H1 (cell line): ENCODE measurements at regions not wholly inside any gene's neighbourhood (a gene's known extent, or its start where the extent isn't known, plus 50 kb on each side); places are given as distances from the start of the nearest gene placed in this dataset.

ENCODE experiments used
- CTCF ChIA-PET: fragments of 300-600 bp; sonication (Branson Sonifier 250); formaldehyde crosslinking; loops from one replicate; lab custom pipeline; 2021; ENCODE audit not compliant: partially characterized antibody; lab: Charles Lee
- POLR2A ChIA-PET: fragments of 300-600 bp; sonication (Branson Sonifier 250); formaldehyde crosslinking; loops from one replicate; lab custom pipeline; 2021; ENCODE audit warnings: inconsistent platforms; ENCODE audit not compliant: partially characterized antibody; lab: Charles Lee
- DNase-seq, 2 experiments: peaks; one replicate each; pipeline versions ENCODE4 v3.0.0 to v3.0.0-alpha.2; 2010 to 2022; ENCODE audit warnings: low spot score in 2 of 2, low read depth in 1 of 2, mixed read lengths in 1 of 2
- FAIRE-seq: peaks from 2 replicates; lab custom pipeline; 2011; peaks lifted over from hg19 to GRCh38; lab: Jason Lieb, UNC
- H2AFZ ChIP-seq: 2 replicates; pipeline ENCODE4 v1.8.1; 2012; ENCODE audit warnings: low read length, inconsistent platforms
- H2AK5ac ChIP-seq: 2 replicates; pipeline ENCODE4 v1.6.1; 2013; ENCODE audit warnings: low read depth, low read length
- H2BK120ac ChIP-seq: replicated peaks from 2 replicates; pipeline ENCODE3; 2013; ENCODE audit warnings: low read depth, low read length, inconsistent platforms
- H2BK12ac ChIP-seq: 2 replicates; pipeline ENCODE4 v1.6.1; 2013; ENCODE audit warnings: low read depth, low read length
- H2BK15ac ChIP-seq: 2 replicates; pipeline ENCODE4 v1.6.1; 2013; ENCODE audit warnings: low read length
- H2BK20ac ChIP-seq: 2 replicates; pipeline ENCODE4 v1.6.1; 2013; ENCODE audit warnings: low read length
- H2BK5ac ChIP-seq: 2 replicates; pipeline ENCODE4 v1.6.1; 2013; ENCODE audit warnings: low read depth, low read length
- H3K14ac ChIP-seq: 2 replicates; pipeline ENCODE4 v1.6.1; 2013; ENCODE audit warnings: inconsistent platforms; ENCODE audit not compliant: insufficient read length
- H3K18ac ChIP-seq: 2 replicates; pipeline ENCODE4 v1.6.1; 2013; ENCODE audit warnings: low read length; ENCODE audit errors: extremely low read depth
- H3K23ac ChIP-seq: 2 replicates; pipeline ENCODE4 v1.6.1; 2013; ENCODE audit warnings: inconsistent platforms; ENCODE audit not compliant: insufficient read length
- H3K23me2 ChIP-seq: 2 replicates; pipeline ENCODE4 v1.6.1; 2013; ENCODE audit warnings: low read depth, low read length
- H3K27ac ChIP-seq: 2 replicates; pipeline ENCODE4 v1.6.1; 2011; ENCODE audit warnings: low read depth, low read length, inconsistent platforms
- H3K27me3 ChIP-seq, 4 experiments: replicated peaks in 1 of 4; 1 replicate in 1 of 4; 2 replicates in 3 of 4; pipeline versions ENCODE4 v1.6.1 to v1.8.1; 2011 to 2013; ENCODE audit warnings: low read length in 3 of 4, mild to moderate bottlenecking in 3 of 4, inconsistent platforms in 2 of 4, mixed read lengths in 2 of 4, moderate library complexity in 1 of 4; ENCODE audit not compliant: control insufficient read depth in 3 of 4, insufficient read depth in 3 of 4; ENCODE audit errors: extremely low read depth in 1 of 4
- H3K36me3 ChIP-seq, 4 experiments: 2 replicates each; pipeline versions ENCODE4 v1.6.1 to v1.8.1; 2011 to 2013; ENCODE audit warnings: mild to moderate bottlenecking in 4 of 4, low read length in 3 of 4, moderate library complexity in 2 of 4, control low read depth in 1 of 4, inconsistent platforms in 1 of 4; ENCODE audit not compliant: insufficient read depth in 4 of 4, control insufficient read depth in 2 of 4
- H3K4ac ChIP-seq: replicated peaks from 2 replicates; pipeline ENCODE3; 2013; ENCODE audit warnings: low read length, low read depth, mixed read lengths, inconsistent platforms; ENCODE audit not compliant: insufficient read length
- H3K4me1 ChIP-seq, 4 experiments: replicated peaks in 1 of 4; 1 replicate in 1 of 4; 2 replicates in 3 of 4; pipeline versions ENCODE4 v1.6.1 to v1.8.1; 2011 to 2013; ENCODE audit warnings: low read length in 3 of 4, inconsistent platforms in 2 of 4, mixed read lengths in 1 of 4; ENCODE audit not compliant: insufficient read depth in 4 of 4, control insufficient read depth in 3 of 4
- H3K4me2 ChIP-seq, 2 experiments: 2 replicates each; pipeline versions ENCODE4 v1.6.1 to v1.8.1; 2011 to 2013; ENCODE audit warnings: low read depth in 2 of 2, low read length in 2 of 2, control low read depth in 1 of 2, inconsistent platforms in 1 of 2, mild to moderate bottlenecking in 1 of 2; ENCODE audit not compliant: insufficient read depth in 1 of 2
- H3K4me3 ChIP-seq, 4 experiments: fragments of 200-600, 300-600 bp in 1 of 4; sonication (generic), shearing (Covaris generic), sonication (Bioruptor Twin) in 1 of 4; 2 replicates each; pipeline versions ENCODE4 v1.5.1 to v1.8.1; 2011 to 2016; ENCODE audit warnings: low read length in 4 of 4, low read depth in 3 of 4, control low read depth in 2 of 4, inconsistent platforms in 2 of 4, mild to moderate bottlenecking in 2 of 4, mixed read lengths in 1 of 4, moderate library complexity in 1 of 4; ENCODE audit not compliant: insufficient read depth in 2 of 4; ENCODE audit errors: extremely low read depth in 1 of 4
- H3K56ac ChIP-seq: replicated peaks from 2 replicates; pipeline ENCODE3; 2013; ENCODE audit warnings: low read depth, mild to moderate bottlenecking, mixed read lengths, low read length, inconsistent platforms; ENCODE audit not compliant: insufficient read length
- H3K79me1 ChIP-seq: 2 replicates; pipeline ENCODE4 v1.6.1; 2013; ENCODE audit warnings: low read depth, low read length, control low read depth
- H3K79me2 ChIP-seq, 2 experiments: 2 replicates each; pipeline versions ENCODE4 v1.6.1 to v1.8.1; 2012 to 2013; ENCODE audit warnings: low read length in 2 of 2, mild to moderate bottlenecking in 2 of 2, inconsistent platforms in 1 of 2; ENCODE audit not compliant: insufficient read depth in 2 of 2, control insufficient read depth in 1 of 2
- H3K9ac ChIP-seq, 4 experiments: replicated peaks in 1 of 4; 1 replicate in 1 of 4; 2 replicates in 3 of 4; pipeline versions ENCODE4 v1.6.1 to v1.8.1; 2011 to 2013; ENCODE audit warnings: low read depth in 3 of 4, low read length in 3 of 4, control low read depth in 2 of 4, mild to moderate bottlenecking in 2 of 4, moderate library complexity in 2 of 4, inconsistent platforms in 1 of 4; ENCODE audit errors: extremely low read depth in 1 of 4
- H3K9me3 ChIP-seq, 2 experiments: 2 replicates each; pipeline versions ENCODE4 v1.6.1 to v1.8.1; 2012 to 2013; ENCODE audit warnings: mild to moderate bottlenecking in 2 of 2, moderate library complexity in 2 of 2, control low read depth in 1 of 2, inconsistent platforms in 1 of 2, low read depth in 1 of 2, low read length in 1 of 2, mixed read lengths in 1 of 2; ENCODE audit not compliant: insufficient read depth in 2 of 2
- H4K20me1 ChIP-seq, 2 experiments: replicated peaks in 1 of 2; 2 replicates each; pipeline versions ENCODE3 to v1.8.1; 2011 to 2013; ENCODE audit warnings: inconsistent platforms in 2 of 2, low read length in 2 of 2, mild to moderate bottlenecking in 1 of 2; ENCODE audit not compliant: insufficient read depth in 2 of 2, control insufficient read depth in 1 of 2
- H4K5ac ChIP-seq: 2 replicates; pipeline ENCODE4 v1.6.1; 2013; ENCODE audit warnings: low read length, low read depth, mixed read lengths, inconsistent platforms; ENCODE audit not compliant: insufficient read length
- H4K8ac ChIP-seq: 2 replicates; pipeline ENCODE4 v1.8.0; 2013; ENCODE audit warnings: mild to moderate bottlenecking, moderate library complexity, low read length, inconsistent platforms; ENCODE audit not compliant: insufficient read depth; ENCODE audit errors: extremely low read depth
- H4K91ac ChIP-seq: replicated peaks from 2 replicates; pipeline ENCODE3; 2013; ENCODE audit warnings: low read length, mixed read lengths, inconsistent platforms; ENCODE audit not compliant: insufficient read length
- ASH2L ChIP-seq: fragments of 200-600, 300-600 bp; sonication (generic); IDR thresholded peaks from one replicate; pipeline ENCODE4 v1.7.1; 2017; ENCODE audit warnings: low read length
- ATF3 ChIP-seq: IDR thresholded peaks from 2 replicates; pipeline ENCODE4 v1.6.1; 2011; ENCODE audit warnings: low read depth, mild to moderate bottlenecking, low read length; ENCODE audit not compliant: insufficient read depth
- BACH1 ChIP-seq: IDR thresholded peaks from 2 replicates; pipeline ENCODE4 v1.6.1; 2012; ENCODE audit warnings: low read length, improper control_type of control experiment
- FOSL1 ChIP-seq: IDR thresholded peaks from 2 replicates; pipeline ENCODE4 v1.6.1; 2011; ENCODE audit warnings: mild to moderate bottlenecking, low read depth, low read length, moderate library complexity; ENCODE audit not compliant: insufficient read depth
- KDM1A ChIP-seq: fragments of 200-600, 300-600 bp; sonication (generic); IDR thresholded peaks from 2 replicates; pipeline ENCODE4 v1.7.1; 2016; ENCODE audit warnings: mild to moderate bottlenecking, low read length, borderline replicate concordance
- NANOG ChIP-seq: IDR thresholded peaks from 2 replicates; pipeline ENCODE4 v1.6.1; 2011; ENCODE audit warnings: low read length, low read depth, mild to moderate bottlenecking, inconsistent platforms; ENCODE audit not compliant: insufficient read depth, poor library complexity, severe bottlenecking
- POLR2A ChIP-seq, 2 experiments: IDR thresholded peaks; 1 replicate in 1 of 2; 2 replicates in 1 of 2; pipeline ENCODE4 v1.6.1; 2011; ENCODE audit warnings: low read depth in 2 of 2, low read length in 2 of 2, mild to moderate bottlenecking in 2 of 2; ENCODE audit errors: control extremely low read depth in 1 of 2
- POLR2AphosphoS5 ChIP-seq: IDR thresholded peaks from 2 replicates; pipeline ENCODE4 v1.6.1; 2011; ENCODE audit warnings: low read depth, low read length
- SAP30 ChIP-seq: fragments of 300-600 bp; sonication (generic); IDR thresholded peaks from 2 replicates; pipeline ENCODE4 v1.7.1; 2012; ENCODE audit warnings: low read length, moderate library complexity, mild to moderate bottlenecking, inconsistent platforms; ENCODE audit not compliant: insufficient read depth, insufficient replicate concordance
- SP1 ChIP-seq: IDR thresholded peaks from 2 replicates; pipeline ENCODE4 v1.6.1; 2011; ENCODE audit warnings: low read depth, low read length
- SUZ12 ChIP-seq: fragments of 200-600 bp; sonication (generic); IDR thresholded peaks from 2 replicates; pipeline ENCODE4 v1.6.1; 2012; ENCODE audit warnings: mild to moderate bottlenecking, inconsistent platforms, low read length, moderate library complexity, mixed read lengths
- TBP ChIP-seq: IDR thresholded peaks from 2 replicates; pipeline ENCODE4 v1.6.1; 2011; ENCODE audit warnings: low read depth, low read length, improper control_type of control experiment
- WGBS, 2 experiments: shearing (Covaris generic) in 1 of 2; methylation state at CpG; one replicate each; pipeline versions ENCODE4 v1.1.6 to v1.1.7; 2013 to 2015; ENCODE audit warnings: low lambda C conversion rate in 2 of 2, mixed read lengths in 2 of 2, inconsistent platforms in 1 of 2, low coverage in 1 of 2, missing lambda C conversion rate in 1 of 2; ENCODE audit not compliant: insufficient replicate concordance in 2 of 2, insufficient coverage in 1 of 2, insufficient read length in 1 of 2; ENCODE audit errors: extremely low coverage in 1 of 2, missing lambda C conversion rate in 1 of 2; 5-methylcytosine and 5-hydroxymethylcytosine counted together
- TF ChIP-seq, protein P1 (sequence below), 3 experiments: IDR thresholded peaks; 1 replicate in 2 of 3; 2 replicates in 1 of 3; pipeline versions ENCODE4 v1.5.1 to v1.6.1; 2011; ENCODE audit warnings: low read length in 3 of 3, mild to moderate bottlenecking in 3 of 3, inconsistent platforms in 2 of 3, low read depth in 1 of 3, moderate library complexity in 1 of 3; ENCODE audit not compliant: insufficient read depth in 1 of 3; ENCODE audit errors: control extremely low read depth in 1 of 3

DNA sequence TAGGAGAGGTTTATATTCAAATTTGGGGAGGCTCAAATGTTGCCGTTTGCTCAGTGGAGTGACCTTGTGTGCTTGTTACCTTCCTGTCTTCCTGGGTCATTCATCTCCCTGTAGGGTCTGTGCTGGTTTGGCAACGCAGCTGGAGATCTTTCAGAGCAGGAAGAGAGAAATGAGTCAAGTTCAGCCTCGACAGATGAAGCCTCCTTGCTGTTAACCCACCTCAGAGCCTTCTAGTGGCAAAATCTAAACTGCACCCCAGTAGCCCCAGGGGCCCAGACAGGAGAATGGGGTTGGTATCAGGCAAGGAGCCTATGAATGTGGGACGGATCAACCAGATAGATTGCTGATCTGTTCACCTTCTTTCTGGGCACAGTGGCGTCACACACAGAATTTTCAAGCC is 999.3 kb downstream of the VRK1 start:
- H3K4me2 ChIP-seq, result no peak overlapping the region
- DNase-seq (no peak), FAIRE-seq (no peak)
- H2BK120ac ChIP-seq, result no peak overlapping the region
- H2AFZ ChIP-seq, result no peak overlapping the region
- ChIA-PET POLR2A (no interaction called here), CTCF (no interaction called here)
- H3K23me2 ChIP-seq, result no peaks in the 10 kb centered on the region
- no peaks in the 10 kb centered on the region for H4K20me1 ChIP-seq
- no peak overlapping the region for H2BK20ac ChIP-seq
- H3K36me3 ChIP-seq, result no peaks in the 10 kb centered on the region
- no peaks in the 10 kb centered on the region; a peak in 1 of 7 replicates for H3K4me1 ChIP-seq
- no peak overlapping the region for H3K56ac ChIP-seq
- H2BK15ac ChIP-seq, result no peak overlapping the region
- H3K18ac ChIP-seq, result no peak overlapping the region
- H4K8ac ChIP-seq, result no peak overlapping the region
- no peaks in the 10 kb centered on the region for H3K9me3 ChIP-seq
- H2BK5ac ChIP-seq, result no peak overlapping the region
- no peaks in the 10 kb centered on the region for H3K79me1 ChIP-seq
- no peak overlapping the region for H2BK12ac ChIP-seq
- no peak overlapping the region for H3K4me3 ChIP-seq
- H3K9ac ChIP-seq, result no peak overlapping the region
- no peak overlapping the region for H3K27ac ChIP-seq
- H3K14ac ChIP-seq, result no peak overlapping the region
- no peaks in the 10 kb centered on the region; a peak in 1 of 7 replicates for H3K27me3 ChIP-seq
- H3K4ac ChIP-seq, result no peak overlapping the region
- no peak overlapping the region for H4K91ac ChIP-seq
- 84% methylated on average over 5 of the region's 5 CpGs; no CpG with 5 or more reads in 1 of the 2 experiments for WGBS, 2 experiments
- no peak overlapping the region for H4K5ac ChIP-seq
- no peaks in the 10 kb centered on the region for H3K79me2 ChIP-seq
- no peak overlapping the region for H2AK5ac ChIP-seq
- H3K23ac ChIP-seq, result no peak overlapping the region
- TF ChIP-seq ATF3 (no peak), NANOG (no peak), FOSL1 (no peak), POLR2AphosphoS5 (no peak), SAP30 (no peak), ASH2L (no peak), SP1 (no peak), POLR2A (IDR thresholded peaks at IDR 0.05; ENCODE audit: control extremely low read depth in 1 of 2, low read depth in 2 of 2, low read length in 2 of 2) (no peak), KDM1A (no peak), TBP (no peak), SUZ12 (no peak), BACH1 (no peak)
- TF ChIP-seq, protein P1, sequence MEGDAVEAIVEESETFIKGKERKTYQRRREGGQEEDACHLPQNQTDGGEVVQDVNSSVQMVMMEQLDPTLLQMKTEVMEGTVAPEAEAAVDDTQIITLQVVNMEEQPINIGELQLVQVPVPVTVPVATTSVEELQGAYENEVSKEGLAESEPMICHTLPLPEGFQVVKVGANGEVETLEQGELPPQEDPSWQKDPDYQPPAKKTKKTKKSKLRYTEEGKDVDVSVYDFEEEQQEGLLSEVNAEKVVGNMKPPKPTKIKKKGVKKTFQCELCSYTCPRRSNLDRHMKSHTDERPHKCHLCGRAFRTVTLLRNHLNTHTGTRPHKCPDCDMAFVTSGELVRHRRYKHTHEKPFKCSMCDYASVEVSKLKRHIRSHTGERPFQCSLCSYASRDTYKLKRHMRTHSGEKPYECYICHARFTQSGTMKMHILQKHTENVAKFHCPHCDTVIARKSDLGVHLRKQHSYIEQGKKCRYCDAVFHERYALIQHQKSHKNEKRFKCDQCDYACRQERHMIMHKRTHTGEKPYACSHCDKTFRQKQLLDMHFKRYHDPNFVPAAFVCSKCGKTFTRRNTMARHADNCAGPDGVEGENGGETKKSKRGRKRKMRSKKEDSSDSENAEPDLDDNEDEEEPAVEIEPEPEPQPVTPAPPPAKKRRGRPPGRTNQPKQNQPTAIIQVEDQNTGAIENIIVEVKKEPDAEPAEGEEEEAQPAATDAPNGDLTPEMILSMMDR (IDR thresholded peaks at IDR 0.05; ENCODE audit: control extremely low read depth in 1 of 3, insufficient read depth in 1 of 3, low read depth in 1 of 3, low read length in 3 of 3), result no peak
